ENCODE measurements at regions not wholly inside any gene's neighbourhood (a gene's known extent, or its start where the extent isn't known, plus 50 kb on each side); places are given as distances from the start of the nearest gene placed in this dataset.

DNA sequence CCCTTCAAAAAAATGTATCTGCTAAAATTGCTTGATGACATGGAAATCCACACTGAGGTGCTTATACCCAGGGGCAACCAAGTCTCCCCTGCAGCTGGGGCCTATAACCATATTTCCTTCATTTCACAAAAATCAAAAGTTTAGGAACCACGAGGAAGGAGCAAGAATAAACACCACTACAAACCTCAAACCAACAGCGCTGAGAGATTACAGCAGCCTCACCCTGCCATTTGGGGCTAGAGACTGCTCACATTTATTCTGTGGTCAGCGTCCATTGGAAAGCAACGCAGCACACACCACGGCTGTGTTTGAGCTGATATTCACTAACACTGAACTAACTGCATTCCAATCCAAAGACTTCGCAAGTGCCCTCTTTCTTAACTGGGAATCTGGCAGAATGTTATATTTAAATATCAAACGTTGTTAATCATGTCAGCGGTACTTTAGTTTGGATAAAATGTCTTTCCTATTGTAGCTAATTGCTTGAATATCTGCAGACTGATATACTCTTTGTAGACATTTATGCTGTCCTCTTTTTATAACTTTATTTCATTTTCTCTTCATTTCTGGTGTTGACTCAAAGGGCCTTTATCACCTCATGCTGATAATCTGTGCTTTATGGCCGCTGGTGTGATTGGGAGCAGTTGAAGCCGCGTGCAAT is 94.6 kb downstream of the FOXA2 start:
- Mint-ChIP-seq H3K4me1 (peaks cover 5% of the 10 kb centered on the region), H3K4me3 (no peak overlapping the region)

DNA sequence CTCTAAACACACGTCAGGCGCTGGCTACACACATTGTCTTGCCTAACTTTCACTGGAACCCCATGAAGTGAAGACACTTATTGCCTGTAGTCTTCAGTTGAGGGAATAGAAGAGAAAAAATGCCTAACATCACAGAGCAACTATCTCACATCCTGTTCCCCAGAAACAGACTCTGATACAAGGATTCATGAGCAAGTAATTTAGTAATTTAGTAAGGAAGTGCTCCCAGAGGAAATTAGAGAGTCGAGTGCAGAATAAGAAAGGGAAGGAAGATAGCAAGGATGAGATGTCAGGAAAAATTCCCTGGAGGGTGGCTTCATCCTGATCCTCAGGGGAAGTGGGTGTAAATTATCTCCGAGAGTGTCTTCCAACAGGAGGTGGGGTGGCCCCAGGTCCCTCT is 104.0 kb downstream of the FOXA2 start:
- Mint-ChIP-seq H3K9me3 (peaks cover 16% of the 10 kb centered on the region), H3K4me3 (no peak overlapping the region), H3K27me3 (ENCODE audit: low read depth) (peaks cover 74% of the 10 kb centered on the region), H3K36me3 (ENCODE audit: low read depth) (no peaks in the 10 kb centered on the region), H3K4me1 (no peaks in the 10 kb centered on the region), H3K27ac (ENCODE audit: unreplicated experiment) (no peak overlapping the region)
- TF ChIP-seq, protein P1, sequence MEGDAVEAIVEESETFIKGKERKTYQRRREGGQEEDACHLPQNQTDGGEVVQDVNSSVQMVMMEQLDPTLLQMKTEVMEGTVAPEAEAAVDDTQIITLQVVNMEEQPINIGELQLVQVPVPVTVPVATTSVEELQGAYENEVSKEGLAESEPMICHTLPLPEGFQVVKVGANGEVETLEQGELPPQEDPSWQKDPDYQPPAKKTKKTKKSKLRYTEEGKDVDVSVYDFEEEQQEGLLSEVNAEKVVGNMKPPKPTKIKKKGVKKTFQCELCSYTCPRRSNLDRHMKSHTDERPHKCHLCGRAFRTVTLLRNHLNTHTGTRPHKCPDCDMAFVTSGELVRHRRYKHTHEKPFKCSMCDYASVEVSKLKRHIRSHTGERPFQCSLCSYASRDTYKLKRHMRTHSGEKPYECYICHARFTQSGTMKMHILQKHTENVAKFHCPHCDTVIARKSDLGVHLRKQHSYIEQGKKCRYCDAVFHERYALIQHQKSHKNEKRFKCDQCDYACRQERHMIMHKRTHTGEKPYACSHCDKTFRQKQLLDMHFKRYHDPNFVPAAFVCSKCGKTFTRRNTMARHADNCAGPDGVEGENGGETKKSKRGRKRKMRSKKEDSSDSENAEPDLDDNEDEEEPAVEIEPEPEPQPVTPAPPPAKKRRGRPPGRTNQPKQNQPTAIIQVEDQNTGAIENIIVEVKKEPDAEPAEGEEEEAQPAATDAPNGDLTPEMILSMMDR (conservative IDR thresholded peaks at IDR 0.05), result no peak
- no peak for DNase-seq (ENCODE audit: low read depth, low spot score)

More for the DNA sequence above, 94.6 kb downstream of the FOXA2 start:
- TF ChIP-seq, protein P1 (conservative IDR thresholded peaks at IDR 0.05), result no peak
- Mint-ChIP-seq H3K27ac (ENCODE audit: unreplicated experiment) (no peak overlapping the region), H3K9me3 (peaks cover 2% of the 10 kb centered on the region), H3K27me3 (ENCODE audit: low read depth) (peaks cover 85% of the 10 kb centered on the region), H3K36me3 (ENCODE audit: low read depth) (no peaks in the 10 kb centered on the region)
- DNase-seq (ENCODE audit: low read depth, low spot score), result no peak

- peaks cover 22% of the 10 kb centered on the region for H3K9me3 Mint-ChIP-seq
- TF ChIP-seq, protein P1 (conservative IDR thresholded peaks at IDR 0.05), result no peak
- H3K27ac Mint-ChIP-seq (ENCODE audit: unreplicated experiment), result no peak overlapping the region
- H3K4me3 Mint-ChIP-seq, result no peak overlapping the region
- DNase-seq (ENCODE audit: low read depth, low spot score), result no peak
- peaks cover 88% of the 10 kb centered on the region for H3K27me3 Mint-ChIP-seq (ENCODE audit: low read depth)
- H3K4me1 Mint-ChIP-seq, result no peaks in the 10 kb centered on the region
- no peaks in the 10 kb centered on the region for H3K36me3 Mint-ChIP-seq (ENCODE audit: low read depth)
Observed at GRCh38 chr20:22475662-22476061, 108.7 kb downstream of the FOXA2 start.

DNA sequence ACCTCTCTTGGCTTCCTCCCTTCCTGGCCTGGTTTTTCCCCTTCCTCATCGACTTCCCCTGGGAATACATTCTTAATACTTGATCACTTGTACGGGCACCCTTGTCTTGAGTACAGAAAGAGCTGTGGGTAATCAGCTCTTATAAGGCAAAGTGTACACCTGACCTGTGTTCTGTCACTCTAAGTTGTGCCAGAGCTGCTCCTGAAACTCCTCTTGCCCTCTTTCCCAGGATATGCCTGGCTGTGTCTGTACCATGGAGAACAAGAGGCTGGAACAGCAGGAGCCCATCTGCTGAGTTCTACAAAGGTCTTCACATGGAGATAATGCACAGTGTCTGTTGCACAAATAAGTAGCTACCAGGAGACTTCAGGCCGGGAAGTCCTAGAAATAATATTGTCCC is 110.1 kb downstream of the FOXA2 start:
- TF ChIP-seq, protein P1 (conservative IDR thresholded peaks at IDR 0.05), result no peak
- no peaks in the 10 kb centered on the region for H3K4me1 Mint-ChIP-seq
- no peak for DNase-seq (ENCODE audit: low read depth, low spot score)
- H3K4me3 Mint-ChIP-seq, result no peak overlapping the region
- no peak overlapping the region for H3K27ac Mint-ChIP-seq (ENCODE audit: unreplicated experiment)
- H3K9me3 Mint-ChIP-seq, result peaks cover 22% of the 10 kb centered on the region
- H3K27me3 Mint-ChIP-seq (ENCODE audit: low read depth), result peaks cover 88% of the 10 kb centered on the region
- H3K36me3 Mint-ChIP-seq (ENCODE audit: low read depth), result no peaks in the 10 kb centered on the region

DNA sequence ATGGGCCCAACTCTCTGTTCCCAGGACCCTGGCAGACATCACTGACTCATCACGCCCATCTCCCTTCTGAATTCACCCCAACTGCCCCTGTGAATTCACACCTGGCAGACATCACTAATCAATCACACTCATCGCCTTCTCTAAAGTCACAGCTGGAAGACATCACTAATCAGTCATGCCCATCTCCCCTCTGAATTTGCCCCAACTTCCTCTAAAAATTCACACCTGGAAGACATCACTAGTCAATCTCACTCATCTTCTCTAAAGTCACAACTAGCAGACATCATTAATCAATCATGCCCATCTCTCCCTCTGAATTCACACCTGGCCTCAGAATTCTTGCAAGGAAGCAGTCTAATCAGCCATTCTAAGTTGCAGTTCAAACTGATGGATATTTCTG is 111.1 kb downstream of the FOXA2 start:
- H3K4me3 Mint-ChIP-seq, result no peak overlapping the region
- TF ChIP-seq, protein P1 (conservative IDR thresholded peaks at IDR 0.05), result no peak
- no peak for DNase-seq (ENCODE audit: low read depth, low spot score)
- H3K9me3 Mint-ChIP-seq, result peaks cover 18% of the 10 kb centered on the region
- no peaks in the 10 kb centered on the region for H3K4me1 Mint-ChIP-seq
- H3K36me3 Mint-ChIP-seq (ENCODE audit: low read depth), result no peaks in the 10 kb centered on the region
- peaks cover 86% of the 10 kb centered on the region for H3K27me3 Mint-ChIP-seq (ENCODE audit: low read depth)
- H3K27ac Mint-ChIP-seq (ENCODE audit: unreplicated experiment), result no peak overlapping the region

Data from neural crest cell (in vitro differentiated cells).